ENCODE measurements at regions not wholly inside any gene's neighbourhood (a gene's known extent, or its start where the extent isn't known, plus 50 kb on each side); places are given as distances from the start of the nearest gene placed in this dataset.

DNA sequence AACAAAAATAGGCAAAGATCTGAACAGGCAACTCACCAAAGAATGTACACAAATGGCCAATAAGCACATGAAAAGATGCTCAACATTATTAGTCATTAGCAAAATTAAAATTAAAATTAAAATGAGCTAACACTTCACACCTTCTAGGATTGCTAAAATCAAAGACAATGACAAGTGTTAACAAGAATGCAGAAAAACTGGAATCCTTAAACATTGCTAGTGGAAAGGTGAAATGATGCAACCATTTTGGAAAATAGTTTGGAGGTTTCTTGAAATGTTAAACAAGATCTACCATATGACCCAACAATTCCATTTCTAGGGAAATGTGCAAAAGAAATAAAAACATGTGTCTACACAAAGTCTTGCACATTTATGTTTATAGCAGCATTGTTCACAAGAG is 75.5 kb upstream of the DST start:
- Histone ChIP-seq H3K36me3 (ENCODE audit: control insufficient read depth in 2 of 2, insufficient read depth in 2 of 2, low read length in 1 of 2) (no peaks in the 10 kb centered on the region; a peak in 1 of 4 replicates), H3K27me3 (replicated peaks in 1 of 2; ENCODE audit: control insufficient read depth in 2 of 2, insufficient read depth in 2 of 2, low read length in 1 of 2) (no peaks in the 10 kb centered on the region), H3K79me2 (ENCODE audit: control insufficient read depth, insufficient read depth, low read length) (peaks cover 31% of the 10 kb centered on the region), H4K20me1 (ENCODE audit: control insufficient read depth, insufficient read depth) (no peaks in the 10 kb centered on the region), H3K9ac (ENCODE audit: control insufficient read depth, insufficient read depth, low read length) (no peak overlapping the region), H3K9me3 (replicated peaks; ENCODE audit: control insufficient read depth, insufficient read depth, low read length) (peaks cover 14% of the 10 kb centered on the region), H3K4me3 (no peak overlapping the region), H3K27ac (ENCODE audit: control insufficient read depth, insufficient read depth) (no peak overlapping the region), H2AFZ (ENCODE audit: control insufficient read depth, low read depth, low read length) (no peak overlapping the region), H3K4me1 (ENCODE audit: control insufficient read depth, insufficient read depth, low read length) (peaks cover 17% of the 10 kb centered on the region), H3K4me2 (ENCODE audit: control insufficient read depth, insufficient read depth) (no peak overlapping the region)
- TF ChIP-seq POLR2AphosphoS5 (IDR thresholded peaks at IDR 0.05; ENCODE audit: low read length): no peak
- TF ChIP-seq NRF1 (conservative IDR thresholded peaks at IDR 0.05; ENCODE audit: low read depth, low read length): no peak
- no peak for TF ChIP-seq SUPT20H (IDR thresholded peaks at IDR 0.05; ENCODE audit: borderline replicate concordance, control insufficient read depth, low read depth, low read length)
- TF ChIP-seq RFX5 (IDR thresholded peaks at IDR 0.05; ENCODE audit: low read depth, low read length): no peak
- TF ChIP-seq, protein P1, sequence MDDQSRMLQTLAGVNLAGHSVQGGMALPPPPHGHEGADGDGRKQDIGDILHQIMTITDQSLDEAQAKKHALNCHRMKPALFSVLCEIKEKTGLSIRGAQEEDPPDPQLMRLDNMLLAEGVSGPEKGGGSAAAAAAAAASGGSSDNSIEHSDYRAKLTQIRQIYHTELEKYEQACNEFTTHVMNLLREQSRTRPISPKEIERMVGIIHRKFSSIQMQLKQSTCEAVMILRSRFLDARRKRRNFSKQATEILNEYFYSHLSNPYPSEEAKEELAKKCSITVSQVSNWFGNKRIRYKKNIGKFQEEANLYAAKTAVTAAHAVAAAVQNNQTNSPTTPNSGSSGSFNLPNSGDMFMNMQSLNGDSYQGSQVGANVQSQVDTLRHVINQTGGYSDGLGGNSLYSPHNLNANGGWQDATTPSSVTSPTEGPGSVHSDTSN (IDR thresholded peaks at IDR 0.05; ENCODE audit: insufficient replicate concordance, low read depth, low read length): no peak
- TF ChIP-seq, protein P2, sequence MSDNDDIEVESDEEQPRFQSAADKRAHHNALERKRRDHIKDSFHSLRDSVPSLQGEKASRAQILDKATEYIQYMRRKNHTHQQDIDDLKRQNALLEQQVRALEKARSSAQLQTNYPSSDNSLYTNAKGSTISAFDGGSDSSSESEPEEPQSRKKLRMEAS (IDR thresholded peaks at IDR 0.05; ENCODE audit: low read depth, low read length): no peak
- TF ChIP-seq KDM1A (IDR thresholded peaks at IDR 0.05; ENCODE audit: borderline replicate concordance): no peak
- no peak for TF ChIP-seq NBN (IDR thresholded peaks at IDR 0.05)
- TF ChIP-seq BMI1 (IDR thresholded peaks at IDR 0.05; ENCODE audit: borderline replicate concordance): no peak
- TF ChIP-seq CBFB (IDR thresholded peaks at IDR 0.05; ENCODE audit: low read depth): no peak
- no peak for TF ChIP-seq MYC (IDR thresholded peaks at IDR 0.05; ENCODE audit: insufficient read depth, insufficient read length, insufficient replicate concordance, low read length, severe bottlenecking)
- TF ChIP-seq STAT3 (IDR thresholded peaks at IDR 0.05; ENCODE audit: low read depth, low read length): no peak
- no peak for TF ChIP-seq ZZZ3 (IDR thresholded peaks at IDR 0.05; ENCODE audit: control insufficient read depth, insufficient read length, low read depth)
- TF ChIP-seq SREBF1 (IDR thresholded peaks at IDR 0.05; ENCODE audit: low read length): no peak
- TF ChIP-seq TAF1 (IDR thresholded peaks at IDR 0.05; ENCODE audit: borderline replicate concordance, low read depth, low read length): no peak
- no peak for FAIRE-seq
- ChIA-PET CTCF (interaction anchor here (0.6 to 2.0 kb wide), 4 partner anchors 9 to 134 kb away, joined by 3 to 15 read pairs (median 10); no protein-coding TSS in a partner anchor), POLR2A (no interaction called here), RAD21 (ENCODE audit: unreplicated experiment) (interaction anchor here (1.2 to 1.4 kb wide), 2 partner anchors 8 to 9 kb away, joined by 3 read pairs; no protein-coding TSS in a partner anchor), SMC1A (ENCODE audit: uncharacterized antibody, unreplicated experiment) (interaction anchor here (1.1 to 13.2 kb wide), 5 partner anchors 8 to 133 kb away, joined by 3 to 396 read pairs (median 9); no protein-coding TSS in a partner anchor)
- no peak for DNase-seq (ENCODE audit: low read depth, low spot score)
- in situ Hi-C loops (cut with MboI) (loop anchor here (5.0 kb wide), 1 partner anchor 129 kb away; no protein-coding TSS in a partner anchor), intact Hi-C loops (cut with micrococcal nuclease; ENCODE audit: unreplicated experiment) (no loop called here)
- no peak for ATAC-seq
- no TSS peak for BruUV-seq (replicated peaks)
